Fibroblast of lung (primary cell): ENCODE measurements at regions not wholly inside any gene's neighbourhood (a gene's known extent, or its start where the extent isn't known, plus 50 kb on each side); places are given as distances from the start of the nearest gene placed in this dataset.

Experiments
- CTCF ChIP-seq, 2 donors: IDR thresholded peaks in 1 of 2; conservative IDR thresholded peaks in 1 of 2; 1 replicate in 1 of 2; 2 replicates in 1 of 2; pipeline ENCODE4 v1.5.1; 2011 to 2012; ENCODE audit warnings: low read length in 2 of 2, control low read depth in 1 of 2, inconsistent platforms in 1 of 2, low read depth in 1 of 2, mild to moderate bottlenecking in 1 of 2
- EZH2 ChIP-seq: IDR thresholded peaks from 2 replicates; pipeline ENCODE4 v1.5.1; 2012; ENCODE audit warnings: low read length, control low read depth, mild to moderate bottlenecking; ENCODE audit errors: missing control alignments

- TF ChIP-seq CTCF (conservative IDR thresholded peaks at IDR 0.05 in 1 of 2, IDR thresholded peaks at IDR 0.05 in 1 of 2; ENCODE audit: low read depth in 1 of 2, low read length in 2 of 2) (no peak), EZH2 (no peak)
Measured at GRCh38 chr2:66327066-66327740, 107.7 kb upstream of the MEIS1 start.
